ENCODE measurements at regions not wholly inside any gene's neighbourhood (a gene's known extent, or its start where the extent isn't known, plus 50 kb on each side); places are given as distances from the start of the nearest gene placed in this dataset.

DNA sequence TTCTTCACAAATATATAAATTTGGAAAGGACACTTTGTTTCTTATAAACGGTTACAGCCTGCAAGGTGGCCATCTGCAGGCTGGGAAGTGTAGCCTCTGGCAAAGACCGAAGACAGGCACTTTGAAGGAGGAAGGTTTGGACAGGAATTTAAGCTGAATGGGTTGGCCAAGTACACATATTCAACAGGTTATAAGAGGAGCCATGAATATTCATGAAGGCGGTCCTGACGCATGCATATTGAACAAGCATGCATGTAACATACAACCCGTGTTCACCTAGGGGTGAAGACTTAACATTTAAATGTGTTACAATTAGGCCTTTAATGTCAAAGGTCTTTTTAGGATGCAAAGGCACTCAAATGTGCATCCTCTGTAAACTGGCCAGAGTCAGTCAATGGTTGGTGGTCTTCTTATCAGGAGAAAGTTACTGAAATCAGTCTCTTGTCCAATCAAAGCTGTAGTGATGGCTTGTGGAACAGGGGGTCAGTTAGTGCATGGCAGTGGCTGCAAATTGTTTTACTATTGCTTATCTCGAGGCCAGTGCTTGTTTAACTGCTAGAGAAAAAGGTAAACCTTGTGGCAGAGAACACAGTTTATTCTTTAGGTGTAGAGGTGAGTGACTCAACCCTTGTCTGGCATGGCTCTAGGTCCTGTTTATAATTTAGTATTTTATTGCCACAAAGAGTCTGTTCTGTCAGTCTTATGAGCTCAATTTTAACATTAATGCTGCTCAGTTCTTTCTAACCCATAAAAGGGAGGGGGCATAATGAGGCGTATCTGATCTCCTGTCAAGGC is 70.3 kb upstream of the F3 start:
- no peak for DNase-seq
- Histone ChIP-seq H3K4me3 (ENCODE audit: low read length) (no peak overlapping the region), H3K27me3 (ENCODE audit: control insufficient read depth, insufficient read depth, low read length) (no peaks in the 10 kb centered on the region), H3K27ac (ENCODE audit: low read length) (no peak overlapping the region), H3K36me3 (ENCODE audit: control insufficient read depth, insufficient read depth, low read length) (no peaks in the 10 kb centered on the region), H3K9me3 (replicated peaks; ENCODE audit: control insufficient read depth, low read depth, low read length) (no peaks in the 10 kb centered on the region), H3K4me1 (ENCODE audit: control insufficient read depth, insufficient read depth, low read length) (peaks cover 2% of the 10 kb centered on the region)
- WGBS (ENCODE audit: insufficient coverage): 93% methylated on average over 3 of the region's 7 CpGs

DNA sequence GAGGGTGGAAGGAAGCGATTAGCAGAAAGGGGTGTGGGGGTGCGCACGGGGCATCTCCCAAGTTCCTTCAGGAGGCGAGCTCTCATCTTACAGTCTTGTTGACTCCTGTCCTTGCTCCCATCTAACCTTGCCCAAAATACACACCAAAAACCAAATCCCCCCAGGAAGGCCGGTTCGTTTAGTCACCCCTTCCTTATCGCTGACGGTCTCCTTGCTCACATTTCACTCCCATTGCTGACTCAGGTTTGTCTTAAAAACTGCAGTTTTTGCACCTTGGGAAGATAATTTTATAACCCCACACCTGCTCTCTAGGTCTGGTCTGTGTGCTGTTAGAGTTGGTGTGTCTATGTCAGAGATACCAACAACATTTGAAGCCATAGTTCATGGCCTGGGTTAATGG is 68.1 kb upstream of the F3 start:
- no peaks in the 10 kb centered on the region for H3K36me3 ChIP-seq (ENCODE audit: control insufficient read depth, insufficient read depth, low read length)
- H3K4me3 ChIP-seq (ENCODE audit: low read length): no peak overlapping the region
- no peaks in the 10 kb centered on the region for H3K9me3 ChIP-seq (replicated peaks; ENCODE audit: control insufficient read depth, low read depth, low read length)
- 77% methylated on average over 3 of the region's 8 CpGs for WGBS (ENCODE audit: insufficient coverage)
- DNase-seq: no peak
- no peaks in the 10 kb centered on the region for H3K27me3 ChIP-seq (ENCODE audit: control insufficient read depth, insufficient read depth, low read length)
- peaks cover 2% of the 10 kb centered on the region for H3K4me1 ChIP-seq (ENCODE audit: control insufficient read depth, insufficient read depth, low read length)
- H3K27ac ChIP-seq (ENCODE audit: low read length): no peak overlapping the region

DNA sequence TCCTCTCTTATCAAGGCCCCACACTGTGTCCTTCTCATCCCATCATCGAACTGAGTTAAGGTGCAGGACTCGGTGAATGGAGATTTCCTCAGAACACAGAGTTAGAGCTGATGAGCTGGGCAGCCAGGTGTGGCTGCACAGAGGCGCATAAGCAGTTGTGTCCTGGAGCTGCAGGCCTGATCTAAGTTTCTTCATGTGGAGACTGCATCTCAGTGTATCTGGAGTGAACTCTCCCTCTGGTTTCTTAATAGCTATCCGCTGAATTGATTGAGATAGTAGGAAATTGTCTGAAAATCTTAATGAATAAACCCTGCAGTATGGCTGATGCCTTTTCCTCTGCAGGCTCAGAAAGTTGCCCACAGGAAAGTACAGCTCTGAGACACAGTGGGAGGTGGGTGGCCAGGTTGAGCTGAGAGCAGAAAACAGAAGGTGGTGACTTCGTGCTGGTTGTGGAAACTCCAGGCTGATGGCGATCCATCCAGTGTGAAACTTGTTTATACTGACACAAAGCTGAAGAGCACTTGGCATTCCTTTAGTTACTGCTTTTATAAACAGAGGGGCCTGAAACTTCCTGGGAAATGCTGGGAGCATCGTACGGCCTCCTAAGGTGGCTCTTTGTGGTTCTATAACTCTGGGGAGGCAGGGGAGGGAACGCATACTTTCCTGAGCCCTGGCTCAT is 67.4 kb upstream of the F3 start:
- no peaks in the 10 kb centered on the region for H3K27me3 ChIP-seq (ENCODE audit: control insufficient read depth, insufficient read depth, low read length)
- no peaks in the 10 kb centered on the region for H3K36me3 ChIP-seq (ENCODE audit: control insufficient read depth, insufficient read depth, low read length)
- no peaks in the 10 kb centered on the region for H3K9me3 ChIP-seq (replicated peaks; ENCODE audit: control insufficient read depth, low read depth, low read length)
- no peaks in the 10 kb centered on the region for H3K4me1 ChIP-seq (ENCODE audit: control insufficient read depth, insufficient read depth, low read length)
- H3K27ac ChIP-seq (ENCODE audit: low read length): no peak overlapping the region
- no peak for DNase-seq
- H3K4me3 ChIP-seq (ENCODE audit: low read length): no peak overlapping the region
- WGBS (ENCODE audit: insufficient coverage): 71% methylated on average over 7 of the region's 9 CpGs

DNA sequence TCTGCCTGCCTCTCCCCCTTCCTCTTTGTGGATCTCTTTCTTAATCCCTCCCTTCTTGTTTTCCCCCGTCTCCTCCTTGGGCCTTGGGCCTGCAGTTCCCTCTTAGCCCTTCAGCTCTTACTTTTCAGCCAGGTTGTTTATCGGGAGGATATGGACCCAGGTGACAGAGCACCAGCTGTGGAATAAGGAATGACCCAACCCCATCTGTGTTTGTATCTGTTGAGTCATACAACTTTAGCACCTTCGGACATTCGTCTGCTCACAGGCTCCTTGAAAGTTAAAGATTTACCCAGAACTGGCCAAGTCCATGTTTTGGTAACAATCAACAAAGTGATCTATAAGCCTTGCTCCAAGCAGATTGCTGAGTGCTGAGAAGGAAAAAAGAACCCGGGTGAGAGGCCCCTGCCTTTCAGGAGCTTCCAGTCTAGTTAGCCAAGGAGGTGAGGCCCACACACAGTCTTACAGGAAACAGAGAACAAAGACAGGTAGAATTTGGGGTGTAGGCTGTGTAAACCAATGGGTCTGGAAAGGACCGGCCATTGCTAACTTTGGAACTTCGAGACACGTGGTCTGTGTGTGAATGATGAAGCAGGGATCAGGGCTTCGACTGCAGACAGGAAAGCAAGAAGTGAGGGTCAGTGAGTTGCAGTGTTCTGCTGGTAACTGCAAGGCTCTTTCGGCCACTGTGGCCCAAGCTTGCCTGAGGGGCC is 66.7 kb upstream of the F3 start:
- DNase-seq: no peak
- H3K36me3 ChIP-seq (ENCODE audit: control insufficient read depth, insufficient read depth, low read length): no peaks in the 10 kb centered on the region
- no peaks in the 10 kb centered on the region for H3K4me1 ChIP-seq (ENCODE audit: control insufficient read depth, insufficient read depth, low read length)
- 73% methylated on average over 7 of the region's 10 CpGs for WGBS (ENCODE audit: insufficient coverage)
- H3K9me3 ChIP-seq (replicated peaks; ENCODE audit: control insufficient read depth, low read depth, low read length): no peaks in the 10 kb centered on the region
- H3K4me3 ChIP-seq (ENCODE audit: low read length): no peak overlapping the region
- H3K27me3 ChIP-seq (ENCODE audit: control insufficient read depth, insufficient read depth, low read length): no peaks in the 10 kb centered on the region
- H3K27ac ChIP-seq (ENCODE audit: low read length): no peak overlapping the region

DNA sequence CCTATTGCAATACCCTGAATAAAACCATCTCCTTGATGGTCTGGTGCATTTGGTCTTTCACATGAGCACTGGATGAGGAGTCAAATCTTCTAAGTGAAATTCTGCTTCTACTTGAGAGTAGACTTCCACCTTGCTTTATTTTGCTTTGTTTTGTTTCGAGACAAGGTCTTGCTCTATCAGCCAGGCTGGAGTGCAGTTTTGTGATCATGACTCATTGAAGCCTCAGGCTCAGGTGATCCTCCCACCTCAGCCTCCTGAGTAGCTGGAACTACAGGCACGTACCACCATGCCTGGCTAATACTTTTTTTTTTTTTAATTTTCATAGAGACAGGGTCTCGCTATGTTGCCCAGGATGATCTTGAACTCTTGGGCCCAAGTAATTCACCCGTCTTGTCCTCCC is 65.8 kb upstream of the F3 start:
- H3K27me3 ChIP-seq (ENCODE audit: control insufficient read depth, insufficient read depth, low read length): no peaks in the 10 kb centered on the region
- no peak for DNase-seq
- H3K4me3 ChIP-seq (ENCODE audit: low read length): no peak overlapping the region
- 98% methylated on average over 4 of the region's 4 CpGs for WGBS (ENCODE audit: insufficient coverage)
- H3K9me3 ChIP-seq (replicated peaks; ENCODE audit: control insufficient read depth, low read depth, low read length): no peaks in the 10 kb centered on the region
- H3K36me3 ChIP-seq (ENCODE audit: control insufficient read depth, insufficient read depth, low read length): no peaks in the 10 kb centered on the region
- H3K27ac ChIP-seq (ENCODE audit: low read length): no peak overlapping the region
- H3K4me1 ChIP-seq (ENCODE audit: control insufficient read depth, insufficient read depth, low read length): no peaks in the 10 kb centered on the region

DNA sequence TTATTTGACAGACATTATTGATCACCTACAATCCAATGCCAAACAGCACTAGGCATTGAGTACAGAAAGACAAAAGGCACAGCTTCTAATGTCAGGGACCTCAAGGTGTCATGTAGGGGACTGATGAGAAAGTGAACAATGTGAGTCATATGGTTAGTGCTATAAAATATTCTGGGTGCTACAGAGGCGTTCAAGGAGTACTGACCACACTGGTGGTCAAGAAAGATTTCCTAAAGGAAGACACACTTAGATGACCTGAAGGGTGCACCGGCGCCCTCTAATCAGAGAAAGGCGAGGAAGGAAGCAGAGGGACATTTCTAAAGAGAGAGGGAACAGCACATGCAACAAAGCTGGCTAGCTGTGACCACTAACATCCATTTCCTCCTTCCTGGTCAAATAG is 64.9 kb upstream of the F3 start:
- Histone ChIP-seq H3K4me1 (ENCODE audit: control insufficient read depth, insufficient read depth, low read length) (no peaks in the 10 kb centered on the region), H3K4me3 (ENCODE audit: low read length) (no peak overlapping the region), H3K36me3 (ENCODE audit: control insufficient read depth, insufficient read depth, low read length) (no peaks in the 10 kb centered on the region), H3K9me3 (replicated peaks; ENCODE audit: control insufficient read depth, low read depth, low read length) (no peaks in the 10 kb centered on the region), H3K27me3 (ENCODE audit: control insufficient read depth, insufficient read depth, low read length) (no peaks in the 10 kb centered on the region), H3K27ac (ENCODE audit: low read length) (no peak overlapping the region)
- WGBS (ENCODE audit: insufficient coverage): 82% methylated on average over 1 of the region's 4 CpGs
- no peak for DNase-seq

DNA sequence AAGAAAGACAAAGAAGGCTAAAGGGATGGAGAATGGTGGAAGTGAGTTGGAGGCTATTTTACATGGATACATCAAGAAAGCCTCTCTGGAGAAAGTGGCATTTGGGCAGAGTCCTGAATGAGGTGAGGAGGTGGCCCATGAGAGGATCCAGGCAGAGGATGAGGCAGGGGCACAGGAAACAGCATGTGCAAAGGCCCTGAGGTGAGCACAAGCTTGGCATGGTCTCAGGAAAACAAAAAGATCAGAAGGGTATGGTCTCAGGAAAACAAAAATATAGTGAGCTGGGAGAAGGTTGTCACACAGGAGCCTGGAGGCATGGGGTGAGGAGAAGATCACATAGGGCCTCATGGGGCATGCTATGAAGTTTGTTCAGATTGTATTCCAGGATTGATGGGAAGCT is 62.1 kb upstream of the F3 start:
- no peak for DNase-seq
- Histone ChIP-seq H3K4me3 (ENCODE audit: low read length) (no peak overlapping the region), H3K27me3 (ENCODE audit: control insufficient read depth, insufficient read depth, low read length) (no peaks in the 10 kb centered on the region), H3K9me3 (replicated peaks; ENCODE audit: control insufficient read depth, low read depth, low read length) (no peaks in the 10 kb centered on the region), H3K4me1 (ENCODE audit: control insufficient read depth, insufficient read depth, low read length) (no peaks in the 10 kb centered on the region), H3K36me3 (ENCODE audit: control insufficient read depth, insufficient read depth, low read length) (no peaks in the 10 kb centered on the region), H3K27ac (ENCODE audit: low read length) (no peak overlapping the region)

DNA sequence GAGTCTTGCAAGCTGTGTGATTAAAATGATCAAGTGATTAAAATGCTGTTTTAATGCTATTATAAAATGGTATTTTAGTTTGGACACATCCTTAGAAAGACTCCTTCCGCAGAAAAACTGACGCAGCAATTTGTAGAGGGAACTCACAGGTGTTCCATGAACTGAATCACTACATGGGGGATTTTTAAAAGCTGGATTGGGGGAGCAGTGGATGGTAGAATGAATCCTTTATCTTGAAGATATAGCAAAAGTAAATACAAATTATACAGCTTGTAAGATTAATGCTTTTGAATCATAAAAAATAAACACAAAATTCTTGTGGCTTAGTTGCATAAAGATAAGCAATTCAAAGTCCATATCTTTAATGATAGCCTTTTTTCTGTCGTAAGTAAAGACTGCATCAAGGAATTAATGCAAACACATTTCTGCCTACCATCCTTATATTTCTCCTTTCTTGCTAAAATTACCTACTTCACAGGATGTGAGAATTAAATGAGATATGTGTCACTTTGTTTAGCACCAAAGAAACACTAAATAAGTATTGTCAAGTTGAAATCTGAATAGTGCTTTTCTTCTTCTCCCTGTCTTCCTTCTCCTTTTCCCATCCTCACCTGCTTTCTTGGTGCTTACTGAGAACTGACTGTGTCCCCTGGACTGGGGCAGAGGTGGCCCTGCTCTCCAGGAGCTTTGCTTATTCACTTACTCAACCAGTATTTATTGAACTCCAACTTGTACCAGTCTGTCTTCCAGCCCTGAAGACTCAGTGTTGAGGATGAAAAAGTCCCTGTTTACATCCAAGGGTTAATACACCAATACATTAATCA is 61.5 kb upstream of the F3 start:
- no peaks in the 10 kb centered on the region for H3K36me3 ChIP-seq (ENCODE audit: control insufficient read depth, insufficient read depth, low read length)
- H3K27me3 ChIP-seq (ENCODE audit: control insufficient read depth, insufficient read depth, low read length): no peaks in the 10 kb centered on the region
- no peak for DNase-seq
- H3K9me3 ChIP-seq (replicated peaks; ENCODE audit: control insufficient read depth, low read depth, low read length): no peaks in the 10 kb centered on the region
- no CpG with 5 or more reads among the region's 3 CpGs for WGBS (ENCODE audit: insufficient coverage)
- no peak overlapping the region for H3K4me3 ChIP-seq (ENCODE audit: low read length)
- H3K4me1 ChIP-seq (ENCODE audit: control insufficient read depth, insufficient read depth, low read length): no peaks in the 10 kb centered on the region
- no peak overlapping the region for H3K27ac ChIP-seq (ENCODE audit: low read length)

DNA sequence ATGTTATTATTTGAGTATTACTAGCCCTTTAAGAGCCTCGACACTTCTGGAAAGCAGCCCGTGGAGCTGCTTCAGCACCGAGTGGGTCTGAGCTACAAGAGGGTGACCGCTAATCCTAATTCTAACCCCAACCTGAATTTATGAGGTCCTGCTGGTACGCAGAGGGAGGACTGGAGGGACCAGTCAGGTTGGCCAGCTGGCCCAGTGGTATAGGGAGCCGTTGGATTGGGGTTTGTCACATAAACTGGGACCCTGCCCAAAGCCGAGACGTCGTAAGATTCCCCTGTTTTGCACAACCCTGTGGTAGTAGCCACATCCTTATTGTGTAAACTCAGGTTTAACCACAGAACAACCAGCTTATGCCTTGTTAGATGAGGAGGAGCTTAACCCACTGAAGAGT is 60.8 kb upstream of the F3 start:
- no peak for DNase-seq
- H3K4me3 ChIP-seq (ENCODE audit: low read length): no peak overlapping the region
- H3K36me3 ChIP-seq (ENCODE audit: control insufficient read depth, insufficient read depth, low read length): no peaks in the 10 kb centered on the region
- no peak overlapping the region for H3K27ac ChIP-seq (ENCODE audit: low read length)
- WGBS (ENCODE audit: insufficient coverage): 40% methylated on average over 1 of the region's 9 CpGs
- H3K9me3 ChIP-seq (replicated peaks; ENCODE audit: control insufficient read depth, low read depth, low read length): no peaks in the 10 kb centered on the region
- no peaks in the 10 kb centered on the region for H3K27me3 ChIP-seq (ENCODE audit: control insufficient read depth, insufficient read depth, low read length)
- no peaks in the 10 kb centered on the region for H3K4me1 ChIP-seq (ENCODE audit: control insufficient read depth, insufficient read depth, low read length)

DNA sequence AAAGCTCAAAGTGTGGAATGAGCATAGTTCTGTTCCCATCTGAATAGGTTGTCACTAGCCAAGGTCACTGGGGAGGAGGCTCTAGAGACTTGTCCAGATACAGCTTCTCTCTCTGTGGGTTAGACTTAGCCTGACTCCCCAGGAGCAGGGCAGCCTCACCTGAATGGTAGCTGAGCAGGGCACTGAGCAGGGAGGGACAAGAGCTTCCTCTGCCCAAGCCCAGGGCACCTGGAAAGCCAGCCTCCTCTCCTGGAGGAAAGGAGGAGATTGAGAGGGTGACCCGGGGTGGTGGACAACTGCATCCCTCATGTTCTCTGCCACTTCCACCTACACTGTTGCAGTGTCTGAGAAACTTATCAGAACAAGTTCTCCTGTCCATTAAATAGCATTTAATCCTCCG is 59.0 kb upstream of the F3 start:
- Histone ChIP-seq H3K27ac (ENCODE audit: low read length) (no peak overlapping the region), H3K4me3 (ENCODE audit: low read length) (no peak overlapping the region), H3K27me3 (ENCODE audit: control insufficient read depth, insufficient read depth, low read length) (no peaks in the 10 kb centered on the region), H3K9me3 (replicated peaks; ENCODE audit: control insufficient read depth, low read depth, low read length) (no peaks in the 10 kb centered on the region), H3K4me1 (ENCODE audit: control insufficient read depth, insufficient read depth, low read length) (no peaks in the 10 kb centered on the region), H3K36me3 (ENCODE audit: control insufficient read depth, insufficient read depth, low read length) (no peaks in the 10 kb centered on the region)
- WGBS (ENCODE audit: insufficient coverage): no CpG with 5 or more reads among the region's 2 CpGs
- DNase-seq: no peak
